ENCODE measurements at regions not wholly inside any gene's neighbourhood (a gene's known extent, or its start where the extent isn't known, plus 50 kb on each side); places are given as distances from the start of the nearest gene placed in this dataset.

- no peaks in the 10 kb centered on the region for H3K4me1 ChIP-seq (ENCODE audit: insufficient read depth, low read length, poor library complexity, severe bottlenecking)
- H3K79me2 ChIP-seq (ENCODE audit: insufficient read depth, low read length), result no peaks in the 10 kb centered on the region
- no peaks in the 10 kb centered on the region for H3F3A ChIP-seq (ENCODE audit: low read depth)
- no peaks in the 10 kb centered on the region for H3K9me2 ChIP-seq (replicated peaks; ENCODE audit: low read depth, low read length)
- no peaks in the 10 kb centered on the region for H3K27me3 ChIP-seq (ENCODE audit: insufficient read depth, low read length, poor library complexity, severe bottlenecking)
- no peak for TF ChIP-seq EZH2phosphoT487 (IDR thresholded peaks at IDR 0.05; ENCODE audit: borderline replicate concordance)
- TF ChIP-seq, protein P1, sequence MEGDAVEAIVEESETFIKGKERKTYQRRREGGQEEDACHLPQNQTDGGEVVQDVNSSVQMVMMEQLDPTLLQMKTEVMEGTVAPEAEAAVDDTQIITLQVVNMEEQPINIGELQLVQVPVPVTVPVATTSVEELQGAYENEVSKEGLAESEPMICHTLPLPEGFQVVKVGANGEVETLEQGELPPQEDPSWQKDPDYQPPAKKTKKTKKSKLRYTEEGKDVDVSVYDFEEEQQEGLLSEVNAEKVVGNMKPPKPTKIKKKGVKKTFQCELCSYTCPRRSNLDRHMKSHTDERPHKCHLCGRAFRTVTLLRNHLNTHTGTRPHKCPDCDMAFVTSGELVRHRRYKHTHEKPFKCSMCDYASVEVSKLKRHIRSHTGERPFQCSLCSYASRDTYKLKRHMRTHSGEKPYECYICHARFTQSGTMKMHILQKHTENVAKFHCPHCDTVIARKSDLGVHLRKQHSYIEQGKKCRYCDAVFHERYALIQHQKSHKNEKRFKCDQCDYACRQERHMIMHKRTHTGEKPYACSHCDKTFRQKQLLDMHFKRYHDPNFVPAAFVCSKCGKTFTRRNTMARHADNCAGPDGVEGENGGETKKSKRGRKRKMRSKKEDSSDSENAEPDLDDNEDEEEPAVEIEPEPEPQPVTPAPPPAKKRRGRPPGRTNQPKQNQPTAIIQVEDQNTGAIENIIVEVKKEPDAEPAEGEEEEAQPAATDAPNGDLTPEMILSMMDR (conservative IDR thresholded peaks at IDR 0.05; ENCODE audit: low read length), result no peak
- no peaks in the 10 kb centered on the region for H3K9me3 ChIP-seq (ENCODE audit: insufficient read depth, low read depth, low read length)
- H2AFZ ChIP-seq (ENCODE audit: low read length), result no peak overlapping the region
- H3K4me2 ChIP-seq (ENCODE audit: low read depth, low read length, poor library complexity, severe bottlenecking), result no peak overlapping the region
- H4K20me1 ChIP-seq (ENCODE audit: insufficient read depth, low read length, poor library complexity, severe bottlenecking), result no peaks in the 10 kb centered on the region
- H3K36me3 ChIP-seq (ENCODE audit: insufficient read depth, low read length), result no peaks in the 10 kb centered on the region
- H3K9ac ChIP-seq (ENCODE audit: low read depth, low read length, poor library complexity, severe bottlenecking), result no peak overlapping the region
- H3K4me3 ChIP-seq (ENCODE audit: low read length, poor library complexity, severe bottlenecking), result no peak overlapping the region
These were observed 94.3 kb upstream of the SORCS3 start for GRCh38 chr10:104546756-104547155.

DNA sequence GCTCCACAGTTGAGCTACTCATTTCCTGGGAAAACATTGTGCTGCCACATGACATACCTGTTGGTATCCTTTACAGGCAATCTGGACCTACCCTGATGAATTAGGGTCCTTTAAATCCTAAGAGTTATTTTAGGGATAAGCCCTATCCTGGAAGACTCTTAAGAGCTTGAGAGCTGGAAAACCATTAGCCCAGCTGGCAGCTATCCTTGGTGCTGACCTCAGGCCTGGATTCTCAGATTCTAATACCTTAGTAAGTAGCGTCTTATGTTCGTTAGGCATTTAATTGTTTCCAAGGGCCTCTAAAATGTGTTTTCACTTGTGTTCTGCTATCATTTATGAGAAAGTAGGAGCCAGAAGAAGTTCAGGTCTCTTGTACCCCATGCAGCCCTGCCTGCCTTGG, 93.0 kb upstream of the SORCS3 start:
- H3K27me3 ChIP-seq (ENCODE audit: insufficient read depth, low read length, poor library complexity, severe bottlenecking), result no peaks in the 10 kb centered on the region

GRCh38 chr10:104556831-104557230, 84.3 kb upstream of the SORCS3 start:
- H3K4me3 ChIP-seq (ENCODE audit: low read length, poor library complexity, severe bottlenecking), result no peak overlapping the region
- no peaks in the 10 kb centered on the region for H3K79me2 ChIP-seq (ENCODE audit: insufficient read depth, low read length)
- no peaks in the 10 kb centered on the region for H3K4me1 ChIP-seq (ENCODE audit: insufficient read depth, low read length, poor library complexity, severe bottlenecking)
- no peak overlapping the region for H2AFZ ChIP-seq (ENCODE audit: low read length)
- H3K9me2 ChIP-seq (replicated peaks; ENCODE audit: low read depth, low read length), result no peaks in the 10 kb centered on the region
- no peaks in the 10 kb centered on the region for H4K20me1 ChIP-seq (ENCODE audit: insufficient read depth, low read length, poor library complexity, severe bottlenecking)
- no peaks in the 10 kb centered on the region for H3K9me3 ChIP-seq (ENCODE audit: insufficient read depth, low read depth, low read length)
- TF ChIP-seq, protein P1 (conservative IDR thresholded peaks at IDR 0.05; ENCODE audit: low read length), result no peak
- TF ChIP-seq EZH2phosphoT487 (IDR thresholded peaks at IDR 0.05; ENCODE audit: borderline replicate concordance), result no peak
- H3K4me2 ChIP-seq (ENCODE audit: low read depth, low read length, poor library complexity, severe bottlenecking), result no peak overlapping the region
- no peaks in the 10 kb centered on the region for H3K27me3 ChIP-seq (ENCODE audit: insufficient read depth, low read length, poor library complexity, severe bottlenecking)
- no peaks in the 10 kb centered on the region for H3F3A ChIP-seq (ENCODE audit: low read depth)
- no peak overlapping the region for H3K9ac ChIP-seq (ENCODE audit: low read depth, low read length, poor library complexity, severe bottlenecking)
- H3K36me3 ChIP-seq (ENCODE audit: insufficient read depth, low read length), result no peaks in the 10 kb centered on the region

More for the DNA sequence above, 93.0 kb upstream of the SORCS3 start:
- Histone ChIP-seq H3K9me2 (replicated peaks; ENCODE audit: low read depth, low read length) (no peaks in the 10 kb centered on the region), H3K79me2 (ENCODE audit: insufficient read depth, low read length) (no peaks in the 10 kb centered on the region), H3K36me3 (ENCODE audit: insufficient read depth, low read length) (no peaks in the 10 kb centered on the region), H3K4me2 (ENCODE audit: low read depth, low read length, poor library complexity, severe bottlenecking) (no peak overlapping the region), H3F3A (ENCODE audit: low read depth) (no peaks in the 10 kb centered on the region), H4K20me1 (ENCODE audit: insufficient read depth, low read length, poor library complexity, severe bottlenecking) (no peaks in the 10 kb centered on the region), H3K9ac (ENCODE audit: low read depth, low read length, poor library complexity, severe bottlenecking) (no peak overlapping the region), H3K9me3 (ENCODE audit: insufficient read depth, low read depth, low read length) (no peaks in the 10 kb centered on the region), H3K4me3 (ENCODE audit: low read length, poor library complexity, severe bottlenecking) (no peak overlapping the region), H2AFZ (ENCODE audit: low read length) (no peak overlapping the region), H3K4me1 (ENCODE audit: insufficient read depth, low read length, poor library complexity, severe bottlenecking) (no peaks in the 10 kb centered on the region)
- no peak for TF ChIP-seq EZH2phosphoT487 (IDR thresholded peaks at IDR 0.05; ENCODE audit: borderline replicate concordance)
- TF ChIP-seq, protein P1 (conservative IDR thresholded peaks at IDR 0.05; ENCODE audit: low read length), result no peak

Measured in Loucy (cell line).